HG02970 (cell line): ENCODE measurements at regions not wholly inside any gene's neighbourhood (a gene's known extent, or its start where the extent isn't known, plus 50 kb on each side); places are given as distances from the start of the nearest gene placed in this dataset.
"Not testable (repeated sequence)": the region's sequence is repeated elsewhere in the genome, so short reads cannot be mapped to it uniquely, and the experiment has no call there.

Experiments
- ATAC-seq: cut with Tn5 transposase; IDR thresholded peaks from one replicate; pipeline ENCODE4 v1.9.1; 2021; ENCODE audit warnings: mild to moderate bottlenecking, moderate library complexity, moderate number of reproducible peaks; ENCODE audit not compliant: unreplicated experiment, low FRiP score

DNA sequence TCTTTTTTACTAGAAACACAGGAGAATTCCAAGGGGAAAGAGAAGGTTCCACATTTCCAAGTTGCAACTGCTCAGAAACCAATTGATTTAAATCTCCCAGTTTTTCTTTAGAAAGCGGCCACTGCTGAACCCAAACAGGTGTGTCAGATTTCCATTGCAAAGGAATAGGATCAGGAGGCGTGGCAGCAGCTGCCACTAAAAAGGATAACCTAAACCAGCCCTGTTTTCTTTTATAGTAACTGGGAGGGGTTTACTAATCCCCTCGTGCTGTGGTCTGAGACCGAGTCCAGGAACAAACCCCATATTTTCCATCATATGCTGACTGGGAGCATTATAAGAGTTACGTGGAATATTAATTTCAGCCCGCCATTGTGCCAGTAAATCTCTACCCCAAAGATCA is 1504.0 kb downstream of the UQCRFS1 start:
- not testable (repeated sequence) for ATAC-seq

DNA sequence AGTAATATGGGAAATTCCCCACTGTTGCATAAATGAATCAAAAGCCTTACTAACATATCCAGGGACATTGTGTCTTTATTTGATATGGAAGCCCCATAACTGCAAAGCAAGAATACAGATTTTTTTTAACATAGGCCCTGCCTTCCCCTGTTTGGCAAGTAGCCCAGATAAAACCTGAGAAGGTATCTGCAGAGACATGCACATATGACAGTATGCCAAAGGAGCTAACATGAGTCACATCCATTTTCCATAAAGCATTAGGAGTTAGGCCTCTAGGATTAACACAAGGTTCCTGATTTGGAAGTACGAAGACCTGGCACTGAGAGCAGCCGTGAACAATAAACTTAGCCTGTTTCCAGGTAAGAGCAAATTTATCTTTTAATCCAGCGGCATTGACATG is 1505.9 kb downstream of the UQCRFS1 start:
- ATAC-seq: not testable (repeated sequence)

DNA sequence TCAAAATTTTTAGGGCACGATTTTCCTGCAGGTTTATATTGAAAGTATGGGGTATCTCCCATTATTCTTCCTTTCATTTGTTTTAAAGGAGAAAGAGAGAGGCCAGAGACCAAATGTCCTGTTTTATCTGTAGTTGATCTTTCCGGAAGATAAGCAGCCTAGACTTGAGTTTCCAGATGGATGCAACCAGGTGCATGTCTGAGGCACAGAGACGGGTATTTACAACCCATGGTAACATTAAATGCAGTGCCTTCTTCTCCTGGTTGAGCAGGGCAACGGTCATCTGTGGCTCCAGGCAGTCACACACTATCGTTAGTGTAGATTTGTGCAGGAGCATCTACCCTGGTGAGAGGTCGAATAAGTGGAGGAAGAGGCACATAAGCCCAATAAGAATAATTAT is 1507.1 kb downstream of the UQCRFS1 start:
- no peak for ATAC-seq

DNA sequence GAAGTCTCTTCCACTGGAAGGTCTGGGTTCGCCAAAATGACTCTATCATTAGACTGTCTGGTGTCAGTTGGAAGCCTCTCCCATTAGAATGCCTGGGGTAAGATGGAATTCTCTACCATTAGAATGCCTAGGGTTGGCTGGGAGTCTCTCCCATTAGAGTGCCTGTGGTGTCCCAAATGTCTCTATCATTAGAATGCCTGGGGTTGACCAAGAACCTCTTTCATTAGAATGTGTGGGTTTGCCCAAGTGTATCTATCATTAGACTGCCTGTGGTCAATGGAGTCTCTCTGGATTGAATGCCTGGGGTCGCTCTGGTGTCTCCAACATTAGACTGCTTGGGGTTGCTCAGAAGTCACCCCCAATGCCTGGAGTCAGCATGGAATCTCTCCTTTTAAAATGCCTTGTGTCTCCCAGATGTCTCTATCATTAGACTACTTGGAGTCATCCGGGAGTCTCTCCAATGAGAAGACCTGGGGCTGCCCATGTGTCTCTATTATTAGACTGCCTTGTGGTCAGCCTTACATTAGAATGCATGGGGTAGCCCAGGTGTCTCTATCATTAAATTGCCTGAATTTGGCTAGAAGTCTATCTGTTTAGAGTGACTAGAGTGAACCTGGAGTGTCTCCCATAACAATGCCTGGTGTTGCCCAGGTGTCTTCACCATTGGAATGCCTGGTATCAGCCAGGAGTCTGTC is 1518.4 kb downstream of the UQCRFS1 start:
- ATAC-seq: no peak

DNA sequence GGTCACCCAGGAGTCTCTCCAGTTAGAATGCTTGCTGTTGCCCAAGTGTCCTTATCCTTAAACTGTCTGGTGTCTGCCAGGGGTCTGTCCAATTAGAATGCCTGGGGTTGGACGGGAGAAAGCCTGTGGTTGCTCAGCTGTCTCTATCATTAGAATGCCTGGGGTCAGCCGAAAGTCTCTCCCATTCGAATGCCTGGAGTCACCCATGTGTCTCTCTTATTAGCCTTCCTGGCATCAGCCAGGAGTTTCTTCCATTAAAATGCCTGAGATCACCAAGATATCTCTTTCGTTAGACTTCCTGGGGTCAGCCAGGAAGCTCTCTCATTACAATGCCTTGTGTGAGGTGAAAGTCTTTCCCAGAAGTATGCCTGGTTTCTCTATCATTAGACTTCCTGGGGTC is 1521.0 kb downstream of the UQCRFS1 start:
- ATAC-seq: no peak

DNA sequence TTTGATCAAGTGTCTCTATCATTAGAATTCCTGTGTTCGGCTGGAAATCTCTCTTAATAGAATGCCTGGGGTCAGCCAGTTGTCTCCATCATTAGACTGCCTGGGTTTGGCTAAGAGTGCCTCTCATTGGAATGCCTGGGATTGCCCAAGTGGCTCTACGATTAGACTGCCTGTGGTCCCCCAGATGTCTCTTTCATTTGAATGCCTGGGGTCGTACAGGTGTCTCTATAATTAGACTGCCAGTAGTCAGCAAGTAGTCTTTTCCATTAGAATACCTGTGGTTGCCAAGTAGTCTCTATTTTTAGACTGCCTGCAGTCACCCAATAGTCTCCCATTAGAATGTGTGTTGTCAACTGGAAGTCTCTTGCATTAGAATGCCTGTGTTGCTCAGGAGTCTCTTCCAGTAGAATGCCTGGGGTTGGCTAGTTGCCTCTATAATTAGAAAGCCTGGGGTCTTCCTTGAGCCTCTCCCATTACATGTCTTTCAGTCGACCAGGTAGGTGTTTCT is 1523.2 kb downstream of the UQCRFS1 start:
- no peak for ATAC-seq

DNA sequence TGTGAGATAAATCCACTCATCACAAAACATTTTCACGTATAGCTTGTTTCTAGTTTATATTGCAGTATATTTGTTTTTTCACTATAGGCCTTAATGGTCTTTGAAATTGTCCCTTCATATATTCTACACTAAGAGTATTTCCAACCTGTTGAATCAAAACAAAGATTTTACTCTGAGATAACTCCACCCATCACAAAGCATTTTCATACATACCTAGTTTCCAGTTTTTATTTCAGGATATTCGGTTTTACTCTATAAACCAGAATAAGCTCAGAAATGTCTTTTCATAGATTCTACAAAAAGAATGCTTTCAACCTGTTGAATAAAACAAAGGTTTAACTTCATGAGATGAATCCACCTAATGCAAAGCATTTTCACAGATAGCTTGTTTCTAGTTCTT is 1528.7 kb downstream of the UQCRFS1 start:
- no peak for ATAC-seq

DNA sequence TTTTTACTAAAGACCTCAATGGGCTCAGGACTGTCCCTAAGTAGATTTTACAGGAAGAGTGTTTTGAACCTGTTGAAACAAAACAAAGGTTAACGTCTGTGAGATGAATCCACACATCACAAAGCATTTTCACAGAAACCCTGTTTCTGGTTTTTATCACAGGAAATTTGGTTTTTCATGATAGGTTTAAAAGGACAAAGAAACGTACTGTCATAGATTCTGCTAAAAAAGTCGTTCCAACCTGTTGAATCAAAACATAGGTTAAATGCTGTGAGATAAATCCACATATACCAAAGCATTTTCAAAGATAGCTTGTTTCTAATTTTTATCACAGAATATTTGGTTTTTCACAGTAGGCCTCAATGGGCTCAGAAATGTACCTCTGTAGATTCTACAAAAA is 1531.0 kb downstream of the UQCRFS1 start:
- no peak for ATAC-seq

DNA sequence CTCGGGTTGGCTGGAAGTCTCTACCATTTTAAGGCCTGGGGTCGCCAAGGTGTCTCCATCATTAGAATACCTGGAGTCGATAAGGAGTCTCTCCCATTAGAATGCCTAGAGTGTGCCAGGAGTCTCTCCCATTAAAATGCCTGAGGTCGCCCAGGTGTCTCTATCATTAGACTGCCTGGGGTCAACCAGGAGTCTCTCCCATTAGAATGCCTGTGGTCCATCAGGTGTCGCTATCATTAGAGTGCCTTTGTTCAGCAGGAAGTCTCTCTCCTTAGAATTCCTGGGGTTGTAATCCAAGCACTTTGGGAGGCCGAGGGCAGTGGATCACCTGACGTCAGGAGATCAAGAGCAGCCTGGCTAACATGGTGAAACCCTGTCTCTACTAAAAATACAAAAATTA is 1533.0 kb downstream of the UQCRFS1 start:
- no peak for ATAC-seq

DNA sequence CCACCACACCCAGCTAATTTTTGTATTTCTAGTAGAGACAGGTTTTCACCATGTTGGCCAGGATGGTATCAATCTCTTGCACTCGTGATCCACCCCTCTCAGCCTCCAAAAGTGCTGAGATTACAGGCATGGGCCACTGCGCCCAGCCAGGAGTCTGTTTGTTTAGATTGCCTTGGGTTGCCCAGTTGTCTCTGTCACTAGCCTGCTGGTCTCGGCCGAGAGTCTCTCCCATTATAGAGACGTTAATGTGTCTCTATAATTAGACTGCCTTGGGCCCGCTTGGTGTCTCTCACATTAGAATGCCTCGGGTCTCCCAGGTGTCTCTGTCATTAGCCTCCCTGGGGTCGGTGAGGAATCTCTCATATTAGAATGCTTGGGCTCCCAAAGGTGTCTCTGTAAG is 1533.6 kb downstream of the UQCRFS1 start:
- ATAC-seq: no peak

DNA sequence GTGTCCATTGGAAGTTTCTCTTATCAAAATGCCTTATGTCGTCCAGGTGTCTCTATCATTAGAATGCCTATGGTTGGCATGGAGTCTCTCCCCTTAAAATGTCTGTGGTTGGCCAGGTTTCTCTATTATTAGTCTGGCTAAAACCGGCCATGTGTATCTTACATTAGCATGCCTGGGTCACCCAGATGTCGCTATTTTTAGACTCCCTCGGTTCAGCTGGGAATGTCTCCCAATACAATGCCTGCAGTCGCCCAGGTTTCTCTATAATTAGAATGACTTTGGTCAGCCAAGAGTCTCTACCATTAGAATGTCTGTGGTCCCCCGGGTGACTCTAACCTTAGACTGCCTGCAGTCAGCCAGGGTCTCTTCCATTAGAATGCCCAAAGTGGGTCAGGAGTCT is 1536.1 kb downstream of the UQCRFS1 start:
- no peak for ATAC-seq

DNA sequence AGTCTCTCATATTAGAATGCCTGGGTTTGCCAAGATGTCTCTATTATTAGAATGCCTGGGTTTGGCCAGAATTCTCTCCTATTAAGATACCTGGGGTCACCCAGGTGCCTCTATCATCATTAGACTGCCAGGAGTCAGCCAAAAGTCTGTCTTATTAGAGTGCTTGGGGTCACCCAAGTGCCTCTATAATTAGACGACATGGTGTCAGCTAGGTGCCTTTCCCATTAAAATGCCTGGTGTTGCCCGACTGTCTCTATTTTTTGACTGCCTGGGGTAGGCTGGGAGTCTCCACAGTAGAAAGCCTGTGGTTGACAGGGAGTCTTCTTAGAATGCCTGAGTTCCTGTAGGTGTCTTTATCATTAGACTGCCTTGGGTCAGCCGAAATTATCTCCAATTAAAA is 1536.6 kb downstream of the UQCRFS1 start:
- ATAC-seq: no peak

DNA sequence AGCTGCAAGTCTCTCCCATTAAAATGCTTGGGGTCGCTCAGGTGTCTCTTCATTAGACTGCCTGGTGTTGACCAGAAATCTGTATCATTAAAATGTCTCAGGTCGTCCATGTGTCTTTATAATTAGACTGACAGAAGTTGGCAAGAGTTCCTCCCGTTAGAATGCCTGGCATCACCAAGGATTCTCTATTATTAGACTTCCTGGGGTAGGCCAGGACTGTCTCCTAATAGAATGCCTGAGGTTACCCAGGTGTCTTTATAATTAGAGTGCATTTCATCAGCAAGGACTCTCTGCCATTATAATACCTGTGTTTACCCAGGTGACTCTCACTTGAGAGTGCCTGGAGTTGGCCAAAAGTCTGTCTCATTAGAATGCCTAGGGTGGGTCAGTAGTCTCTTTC is 1537.2 kb downstream of the UQCRFS1 start:
- no peak for ATAC-seq

DNA sequence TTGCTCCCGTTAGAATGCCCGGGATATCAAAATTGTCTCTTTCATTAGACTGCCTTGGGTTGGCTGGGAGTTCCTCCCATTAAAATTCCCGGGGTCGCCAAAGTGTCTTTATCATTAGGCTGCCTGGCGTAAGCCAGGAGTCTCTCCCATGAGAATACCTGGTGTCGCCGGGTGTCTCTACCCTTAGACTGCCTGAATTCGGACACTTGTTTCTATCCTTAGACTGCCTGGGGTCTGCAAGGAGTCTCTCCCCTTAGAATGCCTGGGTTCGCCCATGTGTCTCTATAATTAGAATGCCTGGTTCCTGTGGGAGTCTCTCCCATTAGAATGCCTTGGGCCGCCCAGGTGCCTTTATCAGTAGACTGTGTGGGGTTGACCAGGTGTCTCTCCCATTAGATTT is 1538.2 kb downstream of the UQCRFS1 start:
- ATAC-seq: no peak

DNA sequence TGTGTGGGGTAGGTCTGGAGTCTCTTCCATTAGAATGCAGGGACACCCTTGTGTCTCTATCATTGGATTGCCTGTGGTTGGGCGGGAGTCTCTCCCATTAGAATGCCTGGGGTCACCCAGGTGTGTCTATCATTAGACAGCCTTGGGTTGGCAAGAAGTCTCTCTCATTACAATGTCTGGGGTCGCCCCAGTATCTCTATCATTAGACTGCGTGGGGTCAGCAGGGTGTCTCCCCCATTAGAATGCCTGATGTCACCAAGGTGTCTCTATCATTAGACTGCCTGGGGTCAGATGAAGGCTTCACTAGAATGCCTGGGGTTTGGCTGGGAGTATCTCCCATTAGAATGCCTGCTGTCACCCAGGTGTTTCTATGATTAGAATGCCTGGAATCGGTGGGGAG is 1539.0 kb downstream of the UQCRFS1 start:
- no peak for ATAC-seq

DNA sequence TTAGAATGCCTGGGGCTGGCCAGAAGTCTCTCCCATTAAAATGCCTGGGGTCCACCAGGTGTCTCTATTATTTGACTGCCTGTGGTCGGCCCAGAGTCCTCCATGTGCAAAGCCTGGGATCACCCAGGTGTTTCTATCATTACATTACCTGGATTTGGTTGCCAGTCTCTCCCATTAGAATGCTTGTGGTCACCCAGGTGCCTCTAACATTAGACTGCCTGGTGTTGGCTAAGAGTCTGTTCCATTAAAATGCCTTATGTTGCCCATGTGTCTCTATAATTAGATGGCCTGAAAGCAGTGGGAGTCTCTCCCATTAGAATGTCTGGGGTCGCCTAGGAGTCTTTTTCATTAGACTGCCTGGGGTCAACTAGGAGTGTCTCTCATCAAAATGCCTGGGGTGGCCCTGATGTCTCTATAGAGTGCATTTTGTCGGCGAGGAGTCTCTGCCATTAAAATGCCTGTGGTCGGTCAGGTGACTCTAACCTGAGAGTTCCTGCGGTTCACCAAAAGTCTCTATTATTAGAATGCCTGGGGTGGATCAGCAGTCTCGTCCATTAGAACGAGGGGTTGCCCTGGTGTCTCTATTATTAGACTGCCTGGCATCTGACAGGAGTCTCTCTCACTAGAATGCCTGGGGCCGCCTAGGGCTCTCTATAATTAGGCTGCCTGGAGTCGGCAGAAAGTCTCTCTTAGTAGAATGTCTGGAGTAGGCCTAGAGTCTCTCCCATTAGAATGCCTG is 1540.5 kb downstream of the UQCRFS1 start:
- ATAC-seq: no peak

DNA sequence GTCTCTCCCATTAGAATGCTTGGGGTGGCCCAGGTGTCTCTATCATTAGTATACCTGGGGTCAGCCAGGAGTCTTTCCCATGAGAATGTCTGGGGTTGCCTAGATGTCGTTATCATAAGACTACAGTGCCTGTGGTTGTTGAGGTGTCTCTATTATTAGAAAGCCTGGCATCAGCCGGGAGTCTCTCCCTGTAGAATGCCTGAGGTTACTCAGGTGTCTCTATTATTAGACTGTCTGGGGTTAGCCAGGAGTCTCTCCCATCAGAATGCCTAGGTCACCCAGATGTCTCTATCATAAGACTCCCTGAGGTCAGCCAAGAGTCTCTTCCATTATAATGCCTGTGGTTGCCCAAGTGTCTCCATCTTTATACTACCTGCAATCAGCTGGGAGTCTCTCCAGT is 1541.1 kb downstream of the UQCRFS1 start:
- no peak for ATAC-seq

DNA sequence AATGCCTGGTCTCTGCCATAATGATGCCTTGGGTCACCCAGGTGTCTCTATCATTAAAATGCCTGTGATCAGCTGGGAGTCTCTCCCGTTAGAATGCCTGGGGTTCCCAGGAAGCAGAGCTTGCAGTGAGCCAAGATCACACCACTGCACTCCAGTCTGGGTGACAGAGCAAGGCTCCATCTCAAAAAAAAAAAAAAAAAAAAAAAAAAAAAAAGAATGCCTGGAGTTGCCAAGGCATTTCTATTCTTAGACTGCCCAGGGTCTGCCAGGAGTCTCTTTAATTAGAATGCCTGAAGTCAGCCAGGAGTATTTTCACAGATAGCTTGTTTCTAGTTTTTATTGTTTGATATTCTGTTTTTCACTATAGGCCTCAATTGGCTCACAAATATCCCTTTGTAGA is 1552.5 kb downstream of the UQCRFS1 start:
- ATAC-seq: no peak

DNA sequence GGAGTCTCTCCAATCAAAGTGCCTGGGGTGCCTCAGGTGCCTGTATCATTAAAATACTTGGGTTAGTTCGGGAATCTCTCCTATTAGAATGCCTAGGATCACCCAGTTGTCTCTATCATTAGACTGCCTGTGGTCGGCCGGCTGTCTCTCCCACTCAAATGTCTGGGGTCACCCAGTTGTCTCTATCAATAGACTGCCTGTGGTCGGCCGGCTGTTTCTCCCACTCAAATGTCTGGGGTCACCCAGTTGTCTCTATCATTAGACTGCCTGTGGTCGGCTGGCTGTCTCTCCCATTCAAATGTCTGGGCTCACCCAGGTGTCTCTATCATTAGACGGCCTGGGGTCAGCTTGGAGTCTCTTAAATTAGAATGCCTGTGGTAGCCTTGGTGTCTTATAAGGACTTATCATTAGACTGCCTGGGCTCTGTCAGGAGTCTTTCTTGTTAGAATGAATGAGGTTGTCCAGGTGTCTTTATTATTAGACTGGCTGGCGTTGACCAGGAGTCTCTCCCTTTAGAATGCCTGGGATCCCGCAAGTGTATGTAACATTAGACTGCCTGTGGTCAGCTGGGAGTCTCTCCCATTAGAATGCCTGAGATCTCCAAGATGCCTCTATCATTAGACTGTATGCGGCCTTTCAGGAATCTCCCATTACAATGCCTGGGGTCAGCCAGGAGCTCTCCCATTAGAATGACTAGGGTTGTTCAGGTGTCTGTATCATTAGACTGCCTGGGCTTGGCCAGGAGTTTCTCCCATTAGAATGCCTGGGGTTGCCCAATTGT is 1555.5 kb downstream of the UQCRFS1 start:
- no peak for ATAC-seq

DNA sequence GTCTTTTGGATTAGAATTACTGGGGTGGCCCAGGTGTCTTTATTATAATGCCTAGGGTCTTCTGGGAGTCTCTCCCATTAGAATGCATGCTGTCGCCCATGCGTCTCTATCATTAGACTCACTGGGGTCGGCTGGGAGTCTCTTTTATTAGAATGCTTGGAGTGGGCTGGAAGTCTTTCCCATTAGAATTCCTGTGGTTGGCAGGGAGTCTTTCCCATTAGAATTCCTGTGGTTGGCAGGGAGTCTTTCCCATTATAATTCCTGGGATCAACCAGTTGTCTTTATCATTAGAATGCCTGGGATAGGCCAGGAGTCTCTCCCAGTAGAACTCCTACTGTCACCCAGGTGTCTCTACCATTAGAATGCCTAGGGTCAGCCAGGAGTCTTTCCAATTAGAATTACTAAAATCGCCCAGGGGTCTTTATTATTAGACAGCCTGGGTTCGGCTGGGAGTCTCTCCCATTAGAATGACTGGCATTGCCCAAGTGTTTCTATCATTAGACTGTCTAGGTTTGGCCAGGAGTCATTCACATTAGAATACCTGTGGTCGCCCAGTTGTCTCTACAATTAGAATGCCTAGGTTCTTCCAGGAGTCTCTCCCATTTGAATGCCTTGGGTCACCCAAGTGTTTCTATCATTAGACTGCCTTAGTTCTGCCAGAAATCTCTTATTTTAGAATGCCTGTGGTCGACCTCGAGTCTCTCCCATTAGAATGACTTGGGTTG is 1558.5 kb downstream of the UQCRFS1 start:
- ATAC-seq: no peak

DNA sequence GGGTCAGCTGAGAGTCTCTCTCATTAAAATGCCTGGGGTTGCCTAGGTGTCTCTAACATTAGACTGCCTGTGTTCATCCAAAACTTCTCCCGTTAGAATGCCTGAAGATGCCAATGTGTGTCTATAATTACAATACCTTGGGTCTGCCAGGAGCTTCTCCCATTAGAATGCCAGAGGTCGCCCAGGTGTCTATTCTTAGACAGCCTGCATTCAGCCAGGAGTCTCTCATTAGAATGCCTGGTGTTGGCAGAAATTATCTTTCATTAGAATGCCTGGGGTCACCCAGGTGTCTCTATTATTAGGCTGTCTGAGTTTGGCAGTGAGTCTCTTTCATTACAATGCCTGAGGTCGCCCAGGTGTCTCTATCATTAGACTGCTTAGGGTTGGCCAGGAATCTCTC is 1560.2 kb downstream of the UQCRFS1 start:
- no peak for ATAC-seq
